ENCODE measurements at regions not wholly inside any gene's neighbourhood (a gene's known extent, or its start where the extent isn't known, plus 50 kb on each side); places are given as distances from the start of the nearest gene placed in this dataset.
"Not testable (repeated sequence)": the region's sequence is repeated elsewhere in the genome, so short reads cannot be mapped to it uniquely, and the experiment has no call there.

GRCh38 chr21:6058997-6059396 is 4462.4 kb upstream of the TPTE start:
- not testable (repeated sequence) for H3K27ac ChIP-seq; DNase-seq (ENCODE audit: low read depth, low spot score)

GRCh38 chr21:6060054-6060681 is 4461.2 kb upstream of the TPTE start:
- H3K27ac ChIP-seq; DNase-seq (ENCODE audit: low read depth, low spot score): not testable (repeated sequence)

- DNase-seq (ENCODE audit: low read depth, low spot score); H3K27ac ChIP-seq: not testable (repeated sequence)
Measured at GRCh38 chr21:6066320-6066985, 4454.9 kb upstream of the TPTE start.

GRCh38 chr21:6068098-6068831 is 4453.1 kb upstream of the TPTE start:
- not testable (repeated sequence) for DNase-seq (ENCODE audit: low read depth, low spot score); H3K27ac ChIP-seq

GRCh38 chr21:6070213-6070612 is 4451.2 kb upstream of the TPTE start:
- H3K27ac ChIP-seq; DNase-seq (ENCODE audit: low read depth, low spot score): not testable (repeated sequence)

GRCh38 chr21:6072691-6073090 is 4448.7 kb upstream of the TPTE start:
- H3K27ac ChIP-seq; DNase-seq (ENCODE audit: low read depth, low spot score): not testable (repeated sequence)

- not testable (repeated sequence) for DNase-seq (ENCODE audit: low read depth, low spot score)
Measured at GRCh38 chr21:6073993-6074705, 4447.2 kb upstream of the TPTE start.

GRCh38 chr21:6074935-6075334 is 4446.4 kb upstream of the TPTE start:
- not testable (repeated sequence) for DNase-seq (ENCODE audit: low read depth, low spot score); H3K27ac ChIP-seq

More at GRCh38 chr21:6073993-6074705, 4447.2 kb upstream of the TPTE start:
- not testable (repeated sequence) for H3K27ac ChIP-seq

- H3K27ac ChIP-seq; DNase-seq (ENCODE audit: low read depth, low spot score): not testable (repeated sequence)
Measured at GRCh38 chr21:6075627-6076208, 4445.7 kb upstream of the TPTE start.

- H3K27ac ChIP-seq; DNase-seq (ENCODE audit: low read depth, low spot score): not testable (repeated sequence)
Measured at GRCh38 chr21:6077358-6077757, 4444.0 kb upstream of the TPTE start.

- not testable (repeated sequence) for DNase-seq (ENCODE audit: low read depth, low spot score)
Measured at GRCh38 chr21:6078902-6079301, 4442.5 kb upstream of the TPTE start.

GRCh38 chr21:6080941-6081655 is 4440.3 kb upstream of the TPTE start:
- not testable (repeated sequence) for DNase-seq (ENCODE audit: low read depth, low spot score)

More at GRCh38 chr21:6078902-6079301, 4442.5 kb upstream of the TPTE start:
- not testable (repeated sequence) for H3K27ac ChIP-seq

GRCh38 chr21:6082166-6082565 is 4439.2 kb upstream of the TPTE start:
- H3K27ac ChIP-seq, result not testable (repeated sequence)

More at GRCh38 chr21:6080941-6081655, 4440.3 kb upstream of the TPTE start:
- H3K27ac ChIP-seq, result not testable (repeated sequence)

GRCh38 chr21:6083574-6084120 is 4437.7 kb upstream of the TPTE start:
- DNase-seq (ENCODE audit: low read depth, low spot score); H3K27ac ChIP-seq: not testable (repeated sequence)

More at GRCh38 chr21:6082166-6082565, 4439.2 kb upstream of the TPTE start:
- not testable (repeated sequence) for DNase-seq (ENCODE audit: low read depth, low spot score)

GRCh38 chr21:6086038-6086437 is 4435.3 kb upstream of the TPTE start:
- H3K27ac ChIP-seq; DNase-seq (ENCODE audit: low read depth, low spot score): not testable (repeated sequence)

GRCh38 chr21:6087579-6088178 is 4433.7 kb upstream of the TPTE start:
- DNase-seq (ENCODE audit: low read depth, low spot score); H3K27ac ChIP-seq: not testable (repeated sequence)

GRCh38 chr21:6090286-6090908 is 4431.0 kb upstream of the TPTE start:
- not testable (repeated sequence) for H3K27ac ChIP-seq; DNase-seq (ENCODE audit: low read depth, low spot score)

Measured in epithelial cell of prostate (primary cell).